ENCODE measurements at regions not wholly inside any gene's neighbourhood (a gene's known extent, or its start where the extent isn't known, plus 50 kb on each side); places are given as distances from the start of the nearest gene placed in this dataset.

- TF ChIP-seq POLR2A (IDR thresholded peaks at IDR 0.05): no peak
- TF ChIP-seq CTCF (IDR thresholded peaks at IDR 0.05): no peak
Measured at GRCh38 chr1:115211071-115211745, 121.9 kb upstream of the TSPAN2 start.
